ENCODE measurements at regions not wholly inside any gene's neighbourhood (a gene's known extent, or its start where the extent isn't known, plus 50 kb on each side); places are given as distances from the start of the nearest gene placed in this dataset.

- TF ChIP-seq, protein P1, sequence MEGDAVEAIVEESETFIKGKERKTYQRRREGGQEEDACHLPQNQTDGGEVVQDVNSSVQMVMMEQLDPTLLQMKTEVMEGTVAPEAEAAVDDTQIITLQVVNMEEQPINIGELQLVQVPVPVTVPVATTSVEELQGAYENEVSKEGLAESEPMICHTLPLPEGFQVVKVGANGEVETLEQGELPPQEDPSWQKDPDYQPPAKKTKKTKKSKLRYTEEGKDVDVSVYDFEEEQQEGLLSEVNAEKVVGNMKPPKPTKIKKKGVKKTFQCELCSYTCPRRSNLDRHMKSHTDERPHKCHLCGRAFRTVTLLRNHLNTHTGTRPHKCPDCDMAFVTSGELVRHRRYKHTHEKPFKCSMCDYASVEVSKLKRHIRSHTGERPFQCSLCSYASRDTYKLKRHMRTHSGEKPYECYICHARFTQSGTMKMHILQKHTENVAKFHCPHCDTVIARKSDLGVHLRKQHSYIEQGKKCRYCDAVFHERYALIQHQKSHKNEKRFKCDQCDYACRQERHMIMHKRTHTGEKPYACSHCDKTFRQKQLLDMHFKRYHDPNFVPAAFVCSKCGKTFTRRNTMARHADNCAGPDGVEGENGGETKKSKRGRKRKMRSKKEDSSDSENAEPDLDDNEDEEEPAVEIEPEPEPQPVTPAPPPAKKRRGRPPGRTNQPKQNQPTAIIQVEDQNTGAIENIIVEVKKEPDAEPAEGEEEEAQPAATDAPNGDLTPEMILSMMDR (optimal IDR thresholded peaks at IDR 0.05 in 1 of 3, IDR thresholded peaks at IDR 0.05 in 1 of 3, conservative IDR thresholded peaks at IDR 0.05 in 1 of 3; ENCODE audit: extremely low read depth in 1 of 3, insufficient read depth in 2 of 3, low read length in 3 of 3) = no peak
- no peak for TF ChIP-seq EZH2 (IDR thresholded peaks at IDR 0.05; ENCODE audit: low read length)
Observed at GRCh38 chr18:29925566-29925965, 1117.0 kb downstream of the DSC3 start.

Measured in keratinocyte (primary cell).